GM12891 (cell line): ENCODE measurements at regions not wholly inside any gene's neighbourhood (a gene's known extent, or its start where the extent isn't known, plus 50 kb on each side); places are given as distances from the start of the nearest gene placed in this dataset.

ENCODE experiments used
- DNase-seq: peaks from one replicate; pipeline ENCODE4 v3.0.0; 2011; ENCODE audit warnings: low spot score; ENCODE audit not compliant: insufficient read length
- FAIRE-seq: peaks from 2 replicates; lab custom pipeline; 2011; peaks lifted over from hg19 to GRCh38; lab: Jason Lieb, UNC
- PAX5 ChIP-seq: IDR thresholded peaks from 2 replicates; pipeline ENCODE4 v1.6.1; 2011; ENCODE audit warnings: low read length, moderate library complexity, mild to moderate bottlenecking; ENCODE audit not compliant: insufficient read depth, severe bottlenecking
- POLR2A ChIP-seq: IDR thresholded peaks from 2 replicates; pipeline ENCODE4 v1.6.1; 2011; ENCODE audit warnings: low read depth, low read length, control low read depth
- POLR2AphosphoS5 ChIP-seq: IDR thresholded peaks from 2 replicates; pipeline ENCODE4 v1.6.1; 2011; ENCODE audit warnings: low read depth, low read length, control low read depth
- POU2F2 ChIP-seq: IDR thresholded peaks from 2 replicates; pipeline ENCODE4 v1.6.1; 2011; ENCODE audit warnings: low read depth, mild to moderate bottlenecking, control low read depth, low read length, moderate library complexity
- SPI1 ChIP-seq: IDR thresholded peaks from 2 replicates; pipeline ENCODE4 v1.6.1; 2011; ENCODE audit warnings: low read depth, low read length, control low read depth
- TAF1 ChIP-seq: IDR thresholded peaks from 2 replicates; pipeline ENCODE4 v1.6.1; 2011; ENCODE audit warnings: low read depth, low read length, control low read depth

DNA sequence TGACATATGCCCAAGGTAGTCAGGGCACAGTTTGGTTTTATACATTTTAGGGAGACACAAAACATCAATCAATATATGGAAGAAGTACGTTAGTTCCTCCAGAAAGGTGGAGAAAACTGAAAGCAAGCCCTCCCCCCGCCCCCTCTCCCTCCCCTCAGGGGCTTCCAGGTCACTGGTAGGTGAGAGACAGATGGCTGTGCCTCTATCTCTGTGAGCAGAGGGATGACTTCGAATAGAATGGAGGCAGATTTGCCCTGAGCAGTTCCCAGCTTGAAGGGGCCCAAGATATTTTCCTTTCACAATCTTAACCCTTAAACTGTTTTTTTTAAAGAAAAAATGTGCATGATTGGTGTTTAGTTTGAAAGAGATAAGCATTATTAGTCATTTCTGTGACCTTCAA, 114.0 kb downstream of the PCDH10 start:
- DNase-seq (no peak), FAIRE-seq (no peak)
- TF ChIP-seq PAX5 (no peak), TAF1 (no peak), POLR2A (no peak), SPI1 (no peak)

DNA sequence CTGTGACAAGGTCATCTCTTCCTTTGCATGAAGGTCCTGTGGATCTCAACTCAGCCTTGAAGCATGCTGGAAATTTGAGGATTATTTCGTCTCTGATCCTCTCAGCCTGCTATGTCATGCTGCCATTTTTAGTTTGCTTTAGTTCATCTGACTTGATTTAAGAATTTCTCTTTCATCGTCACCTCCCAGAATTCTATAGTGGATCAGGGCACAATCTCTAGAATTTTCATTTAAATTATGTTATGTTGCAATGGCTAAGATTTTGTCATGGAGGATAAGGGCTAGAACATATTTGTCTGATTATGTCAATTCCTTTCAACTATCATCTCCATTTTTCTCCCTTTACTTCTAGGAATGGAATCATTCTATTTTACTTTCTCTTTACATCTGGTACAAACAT, 98.8 kb downstream of the PCDH10 start:
- DNase-seq (no peak), FAIRE-seq (no peak)
- TF ChIP-seq POLR2A, result no peak
- TF ChIP-seq PAX5, result no peak
- no peak for TF ChIP-seq SPI1
- no peak for TF ChIP-seq POLR2AphosphoS5

- DNase-seq (no peak), FAIRE-seq (no peak)
- no peak for TF ChIP-seq PAX5
- no peak for TF ChIP-seq POLR2AphosphoS5
- TF ChIP-seq POLR2A, result no peak
- TF ChIP-seq POU2F2, result no peak
Observed at GRCh38 chr4:133245226-133245625, 96.1 kb downstream of the PCDH10 start.
